Parathyroid adenoma (tissue), 2 donors: ENCODE measurements at regions not wholly inside any gene's neighbourhood (a gene's known extent, or its start where the extent isn't known, plus 50 kb on each side); places are given as distances from the start of the nearest gene placed in this dataset.

Source experiments
- H2AFZ ChIP-seq: fragments of 300-600 bp; sonication (generic); one replicate; pipeline ENCODE4 v1.7.0; 2017; ENCODE audit warnings: antibody characterized with exemption, mild to moderate bottlenecking
- H3K27ac ChIP-seq: fragments of 300-600 bp; sonication (generic); one replicate; pipeline ENCODE4 v1.7.0; 2017
- H3K27me3 ChIP-seq: fragments of 300-600 bp; sonication (generic); one replicate; pipeline ENCODE4 v1.7.0; 2017; ENCODE audit warnings: low read length; ENCODE audit not compliant: control insufficient read depth, insufficient read depth
- H3K36me3 ChIP-seq: fragments of 300-600 bp; sonication (generic); one replicate; pipeline ENCODE4 v1.7.0; 2017; ENCODE audit warnings: low read length; ENCODE audit not compliant: control insufficient read depth, insufficient read depth
- H3K4me1 ChIP-seq: fragments of 300-600 bp; sonication (generic); one replicate; pipeline ENCODE4 v1.7.0; 2017; ENCODE audit warnings: control low read depth
- H3K4me2 ChIP-seq: fragments of 300-600 bp; sonication (generic); one replicate; pipeline ENCODE4 v1.7.0; 2017; ENCODE audit warnings: low read length
- H3K4me3 ChIP-seq: fragments of 300-600 bp; sonication (generic); one replicate; pipeline ENCODE4 v1.7.0; 2017; ENCODE audit warnings: low read depth, low read length
- H3K79me2 ChIP-seq: fragments of 300-600 bp; sonication (generic); one replicate; pipeline ENCODE4 v1.7.0; 2017; ENCODE audit warnings: control low read depth
- H3K9ac ChIP-seq: fragments of 300-600 bp; sonication (generic); one replicate; pipeline ENCODE4 v1.7.0; 2017; ENCODE audit warnings: mild to moderate bottlenecking
- H3K9me3 ChIP-seq: fragments of 300-600 bp; sonication (generic); one replicate; pipeline ENCODE4 v1.7.0; 2017; ENCODE audit warnings: low read length; ENCODE audit not compliant: control insufficient read depth
- CTCF ChIP-seq: fragments of 300-600 bp; sonication (generic); IDR thresholded peaks from one replicate; pipeline ENCODE4 v1.7.0; 2017; ENCODE audit warnings: antibody characterized with exemption, mild to moderate bottlenecking
- donor health status: primary hyperparathyroidism.

GRCh38 chr2:193331676-193332075 is 1136.9 kb upstream of the TMEFF2 start:
- Histone ChIP-seq H2AFZ (no peak overlapping the region), H3K79me2 (no peaks in the 10 kb centered on the region), H3K9ac (no peak overlapping the region), H3K4me1 (no peaks in the 10 kb centered on the region), H3K4me2 (no peak overlapping the region), H3K27ac (no peak overlapping the region), H3K36me3 (no peaks in the 10 kb centered on the region), H3K9me3 (no peaks in the 10 kb centered on the region), H3K27me3 (no peaks in the 10 kb centered on the region), H3K4me3 (no peak overlapping the region)
- TF ChIP-seq CTCF: no peak

GRCh38 chr2:193326296-193326695 is 1131.6 kb upstream of the TMEFF2 start:
- Histone ChIP-seq H3K9me3 (no peaks in the 10 kb centered on the region), H3K9ac (no peak overlapping the region), H3K36me3 (no peaks in the 10 kb centered on the region), H3K27me3 (no peaks in the 10 kb centered on the region), H3K79me2 (no peaks in the 10 kb centered on the region), H2AFZ (no peak overlapping the region), H3K27ac (no peak overlapping the region), H3K4me1 (no peaks in the 10 kb centered on the region), H3K4me2 (no peak overlapping the region), H3K4me3 (no peak overlapping the region)
- no peak for TF ChIP-seq CTCF

GRCh38 chr2:193315428-193316091 is 1120.8 kb upstream of the TMEFF2 start:
- no peaks in the 10 kb centered on the region for H3K9me3 ChIP-seq
- no peaks in the 10 kb centered on the region for H3K4me1 ChIP-seq
- no peak for TF ChIP-seq CTCF
- no peak overlapping the region for H3K9ac ChIP-seq
- no peaks in the 10 kb centered on the region for H3K79me2 ChIP-seq
- no peaks in the 10 kb centered on the region for H3K36me3 ChIP-seq
- H3K4me2 ChIP-seq: no peak overlapping the region
- H3K27ac ChIP-seq: no peak overlapping the region
- H2AFZ ChIP-seq: no peak overlapping the region
- no peak overlapping the region for H3K4me3 ChIP-seq
- H3K27me3 ChIP-seq: no peaks in the 10 kb centered on the region

- Histone ChIP-seq H3K9ac (no peak overlapping the region), H3K27me3 (no peaks in the 10 kb centered on the region), H3K4me3 (no peak overlapping the region), H3K79me2 (no peaks in the 10 kb centered on the region), H3K9me3 (no peaks in the 10 kb centered on the region), H3K4me2 (no peak overlapping the region), H3K4me1 (no peaks in the 10 kb centered on the region), H3K27ac (no peak overlapping the region), H3K36me3 (no peaks in the 10 kb centered on the region), H2AFZ (no peak overlapping the region)
- no peak for TF ChIP-seq CTCF
Observed at GRCh38 chr2:193303464-193303863, 1108.7 kb upstream of the TMEFF2 start.

- no peaks in the 10 kb centered on the region for H3K4me1 ChIP-seq
- H3K36me3 ChIP-seq: no peaks in the 10 kb centered on the region
- H3K4me2 ChIP-seq: no peak overlapping the region
Observed at GRCh38 chr2:193294371-193294770, 1099.6 kb upstream of the TMEFF2 start.

More at GRCh38 chr2:193294371-193294770, 1099.6 kb upstream of the TMEFF2 start:
- no peak for TF ChIP-seq CTCF
- no peaks in the 10 kb centered on the region for H3K79me2 ChIP-seq
- H3K9ac ChIP-seq: no peak overlapping the region
- no peaks in the 10 kb centered on the region for H3K9me3 ChIP-seq
- no peak overlapping the region for H3K4me3 ChIP-seq
- H3K27ac ChIP-seq: no peak overlapping the region
- no peaks in the 10 kb centered on the region for H3K27me3 ChIP-seq
- no peak overlapping the region for H2AFZ ChIP-seq
